ENCODE measurements at regions not wholly inside any gene's neighbourhood (a gene's known extent, or its start where the extent isn't known, plus 50 kb on each side); places are given as distances from the start of the nearest gene placed in this dataset.
"Not testable (repeated sequence)": the region's sequence is repeated elsewhere in the genome, so short reads cannot be mapped to it uniquely, and the experiment has no call there.

GRCh38 chr1:29767088-29767685, 530.9 kb downstream of the PTPRU start:
- no peak for DNase-seq

GRCh38 chr1:29762635-29763034, 526.3 kb downstream of the PTPRU start:
- no peak for DNase-seq

GRCh38 chr1:29761159-29761928, 525.0 kb downstream of the PTPRU start:
- DNase-seq = no peak

- DNase-seq = no peak
Measured at GRCh38 chr1:29760067-29760564, 523.8 kb downstream of the PTPRU start.

GRCh38 chr1:29758781-29759499, 522.6 kb downstream of the PTPRU start:
- no peak for DNase-seq

GRCh38 chr1:29757866-29758780, 521.8 kb downstream of the PTPRU start:
- no peak for DNase-seq

- DNase-seq = no peak
Measured at GRCh38 chr1:29756901-29757725, 520.8 kb downstream of the PTPRU start.

GRCh38 chr1:29756498-29756897, 520.2 kb downstream of the PTPRU start:
- DNase-seq = no peak

GRCh38 chr1:29756085-29756484, 519.8 kb downstream of the PTPRU start:
- no peak for DNase-seq

GRCh38 chr1:29755412-29756015, 519.2 kb downstream of the PTPRU start:
- DNase-seq = not testable (repeated sequence)

- DNase-seq = no peak
Measured at GRCh38 chr1:29754573-29755375, 518.5 kb downstream of the PTPRU start.

- no peak for DNase-seq
Measured at GRCh38 chr1:29753771-29754572, 517.6 kb downstream of the PTPRU start.

GRCh38 chr1:29753244-29753643, 516.9 kb downstream of the PTPRU start:
- no peak for DNase-seq

GRCh38 chr1:29752141-29752540, 515.8 kb downstream of the PTPRU start:
- no peak for DNase-seq

- no peak for DNase-seq
Measured at GRCh38 chr1:29749024-29749945, 513.0 kb downstream of the PTPRU start.

GRCh38 chr1:29747196-29747595, 510.9 kb downstream of the PTPRU start:
- no peak for DNase-seq

- DNase-seq = no peak
Measured at GRCh38 chr1:29746076-29746665, 509.8 kb downstream of the PTPRU start.
